IMR-90 (cell line): ENCODE measurements at regions not wholly inside any gene's neighbourhood (a gene's known extent, or its start where the extent isn't known, plus 50 kb on each side); places are given as distances from the start of the nearest gene placed in this dataset.

Experiments used
- BHLHE40 ChIP-seq: fragments of 150-350 bp; IDR thresholded peaks from 2 replicates; pipeline ENCODE4 v1.6.1; 2016; ENCODE audit warnings: mild to moderate bottlenecking, low read depth, low read length
- CEBPB ChIP-seq: IDR thresholded peaks from 2 replicates; pipeline ENCODE4 v1.6.1; 2012; ENCODE audit warnings: low read depth, low read length, improper control_type of control experiment
- FOS ChIP-seq: fragments of 150-350 bp; IDR thresholded peaks from 2 replicates; pipeline ENCODE4 v1.6.1; 2016; ENCODE audit warnings: low read depth, low read length
- MAFK ChIP-seq: IDR thresholded peaks from 2 replicates; pipeline ENCODE4 v1.6.1; 2012; ENCODE audit warnings: low read depth, low read length, improper control_type of control experiment
- MXI1 ChIP-seq: IDR thresholded peaks from 2 replicates; pipeline ENCODE4 v1.6.1; 2012; ENCODE audit warnings: low read depth, mild to moderate bottlenecking, low read length, moderate library complexity, borderline replicate concordance
- POLR2A ChIP-seq: IDR thresholded peaks from 2 replicates; pipeline ENCODE4 v1.6.1; 2012; ENCODE audit warnings: mild to moderate bottlenecking, low read depth, low read length
- RAD21 ChIP-seq: IDR thresholded peaks from 2 replicates; pipeline ENCODE4 v1.6.1; 2012; ENCODE audit warnings: low read length, improper control_type of control experiment
- RCOR1 ChIP-seq: IDR thresholded peaks from 2 replicates; pipeline ENCODE4 v1.6.1; 2012; ENCODE audit warnings: mild to moderate bottlenecking, low read length, improper control_type of control experiment; ENCODE audit not compliant: insufficient replicate concordance
- RFX5 ChIP-seq: IDR thresholded peaks from 2 replicates; pipeline ENCODE4 v1.8.0; 2012; ENCODE audit warnings: low read depth, mild to moderate bottlenecking, low read length, moderate library complexity
- TF ChIP-seq, protein P1 (sequence below): conservative IDR thresholded peaks from 2 replicates; pipeline ENCODE4 v1.5.1; 2012; ENCODE audit warnings: mild to moderate bottlenecking, low read depth, low read length, improper control_type of control experiment
- TF ChIP-seq, protein P2 (sequence below): fragments of 150-350 bp; IDR thresholded peaks from 2 replicates; pipeline ENCODE4 v1.6.1; 2016; ENCODE audit warnings: low read depth, mild to moderate bottlenecking, low read length, moderate library complexity, borderline replicate concordance

DNA sequence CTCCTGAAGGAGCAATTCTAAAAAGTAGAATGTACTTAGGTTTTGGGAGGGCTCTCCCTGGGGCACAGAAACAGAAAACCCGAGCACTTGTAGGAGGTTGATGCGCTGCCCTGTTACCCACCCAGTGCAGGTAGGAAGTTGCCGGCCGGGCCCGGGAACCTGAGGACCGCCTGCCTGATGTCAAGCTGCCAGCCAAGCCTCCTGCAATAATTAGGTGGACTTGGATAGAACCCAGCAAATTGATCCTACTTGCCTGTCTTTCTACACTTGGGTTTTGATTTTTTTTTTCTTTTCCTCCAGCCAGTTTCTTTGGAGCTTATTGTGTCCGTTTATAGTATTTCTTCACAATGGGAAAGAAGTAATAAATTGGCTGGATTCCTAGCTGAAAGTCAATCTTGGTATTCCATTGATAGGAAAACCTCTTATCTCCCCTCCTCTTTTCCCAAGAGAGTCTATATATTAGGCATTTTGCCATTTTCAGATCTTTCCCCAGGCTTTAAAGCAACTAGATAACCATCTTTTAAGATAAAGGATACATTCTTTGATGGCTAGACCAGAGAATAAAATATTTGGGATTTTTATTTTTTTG is 78.3 kb upstream of the FYN start:
- TF ChIP-seq, protein P1, sequence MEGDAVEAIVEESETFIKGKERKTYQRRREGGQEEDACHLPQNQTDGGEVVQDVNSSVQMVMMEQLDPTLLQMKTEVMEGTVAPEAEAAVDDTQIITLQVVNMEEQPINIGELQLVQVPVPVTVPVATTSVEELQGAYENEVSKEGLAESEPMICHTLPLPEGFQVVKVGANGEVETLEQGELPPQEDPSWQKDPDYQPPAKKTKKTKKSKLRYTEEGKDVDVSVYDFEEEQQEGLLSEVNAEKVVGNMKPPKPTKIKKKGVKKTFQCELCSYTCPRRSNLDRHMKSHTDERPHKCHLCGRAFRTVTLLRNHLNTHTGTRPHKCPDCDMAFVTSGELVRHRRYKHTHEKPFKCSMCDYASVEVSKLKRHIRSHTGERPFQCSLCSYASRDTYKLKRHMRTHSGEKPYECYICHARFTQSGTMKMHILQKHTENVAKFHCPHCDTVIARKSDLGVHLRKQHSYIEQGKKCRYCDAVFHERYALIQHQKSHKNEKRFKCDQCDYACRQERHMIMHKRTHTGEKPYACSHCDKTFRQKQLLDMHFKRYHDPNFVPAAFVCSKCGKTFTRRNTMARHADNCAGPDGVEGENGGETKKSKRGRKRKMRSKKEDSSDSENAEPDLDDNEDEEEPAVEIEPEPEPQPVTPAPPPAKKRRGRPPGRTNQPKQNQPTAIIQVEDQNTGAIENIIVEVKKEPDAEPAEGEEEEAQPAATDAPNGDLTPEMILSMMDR: no peak
- TF ChIP-seq RAD21: no peak
- no peak for TF ChIP-seq CEBPB
- no peak for TF ChIP-seq MAFK
- TF ChIP-seq POLR2A: no peak
- TF ChIP-seq BHLHE40: no peak
- TF ChIP-seq FOS: no peak
- no peak for TF ChIP-seq RFX5
- no peak for TF ChIP-seq MXI1
- TF ChIP-seq, protein P2, sequence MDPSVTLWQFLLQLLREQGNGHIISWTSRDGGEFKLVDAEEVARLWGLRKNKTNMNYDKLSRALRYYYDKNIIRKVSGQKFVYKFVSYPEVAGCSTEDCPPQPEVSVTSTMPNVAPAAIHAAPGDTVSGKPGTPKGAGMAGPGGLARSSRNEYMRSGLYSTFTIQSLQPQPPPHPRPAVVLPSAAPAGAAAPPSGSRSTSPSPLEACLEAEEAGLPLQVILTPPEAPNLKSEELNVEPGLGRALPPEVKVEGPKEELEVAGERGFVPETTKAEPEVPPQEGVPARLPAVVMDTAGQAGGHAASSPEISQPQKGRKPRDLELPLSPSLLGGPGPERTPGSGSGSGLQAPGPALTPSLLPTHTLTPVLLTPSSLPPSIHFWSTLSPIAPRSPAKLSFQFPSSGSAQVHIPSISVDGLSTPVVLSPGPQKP: no peak
- no peak for TF ChIP-seq RCOR1
